K562 (cell line): ENCODE measurements at regions not wholly inside any gene's neighbourhood (a gene's known extent, or its start where the extent isn't known, plus 50 kb on each side); places are given as distances from the start of the nearest gene placed in this dataset.

Source experiments
- CCNT2 ChIP-seq: IDR thresholded peaks from 2 replicates; pipeline ENCODE4 v1.6.1; 2011; ENCODE audit warnings: borderline replicate concordance, low read depth, mild to moderate bottlenecking, moderate library complexity, mixed read lengths, low read length; ENCODE audit not compliant: insufficient read length; ENCODE audit errors: extremely low read depth
- GTF3C2 ChIP-seq: IDR thresholded peaks from 3 replicates; pipeline ENCODE4 v1.6.1; 2011; ENCODE audit warnings: borderline replicate concordance, mild to moderate bottlenecking, moderate library complexity; ENCODE audit not compliant: insufficient read length; ENCODE audit errors: extremely low read depth
- LEF1 ChIP-seq: fragments of 450-650 bp; IDR thresholded peaks from 2 replicates; pipeline ENCODE4 v1.6.1; 2016; ENCODE audit warnings: mild to moderate bottlenecking
- MAFK ChIP-seq: IDR thresholded peaks from 2 replicates; pipeline ENCODE4 v1.6.1; 2011; ENCODE audit warnings: low read length, improper control_type of control experiment
- POLR2H ChIP-seq: IDR thresholded peaks from 2 replicates; pipeline ENCODE4 v1.6.1; 2016; ENCODE audit warnings: missing genetic modification characterization, low read depth, mild to moderate bottlenecking, control low read depth, missing compliant biosample characterization, moderate library complexity
- RBM14 ChIP-seq: fragments of 200-400 bp; formaldehyde crosslinking; IDR thresholded peaks from 2 replicates; pipeline ENCODE4 v1.6.1; 2018; ENCODE audit warnings: low read depth, mild to moderate bottlenecking, low read length, moderate library complexity, borderline replicate concordance; ENCODE audit not compliant: insufficient read depth
- XRCC3 ChIP-seq: fragments of 450-650 bp; IDR thresholded peaks from 2 replicates; pipeline ENCODE4 v1.6.1; 2017; ENCODE audit warnings: mild to moderate bottlenecking, moderate library complexity
- ZNF174 ChIP-seq: fragments of 250-450 bp; sonication (Bioruptor Pico); IDR thresholded peaks from 2 replicates; pipeline ENCODE4 v1.4.0; 2020; ENCODE audit warnings: mild to moderate bottlenecking
- ZNF592 ChIP-seq: fragments of 450-650 bp; IDR thresholded peaks from 2 replicates; pipeline ENCODE4 v1.6.1; 2017; ENCODE audit warnings: antibody characterized with exemption, mild to moderate bottlenecking
- TF ChIP-seq, protein P1 (sequence below), 3 experiments: IDR thresholded peaks in 2 of 3; conservative IDR thresholded peaks in 1 of 3; 2 replicates each; pipeline ENCODE4 v1.5.1; 2011 to 2012; ENCODE audit warnings: low read length in 3 of 3, mild to moderate bottlenecking in 3 of 3, control low read depth in 2 of 3, improper control_type of control experiment in 1 of 3, inconsistent platforms in 1 of 3, low read depth in 1 of 3, mixed read lengths in 1 of 3, moderate library complexity in 1 of 3; ENCODE audit not compliant: insufficient read depth in 2 of 3

DNA sequence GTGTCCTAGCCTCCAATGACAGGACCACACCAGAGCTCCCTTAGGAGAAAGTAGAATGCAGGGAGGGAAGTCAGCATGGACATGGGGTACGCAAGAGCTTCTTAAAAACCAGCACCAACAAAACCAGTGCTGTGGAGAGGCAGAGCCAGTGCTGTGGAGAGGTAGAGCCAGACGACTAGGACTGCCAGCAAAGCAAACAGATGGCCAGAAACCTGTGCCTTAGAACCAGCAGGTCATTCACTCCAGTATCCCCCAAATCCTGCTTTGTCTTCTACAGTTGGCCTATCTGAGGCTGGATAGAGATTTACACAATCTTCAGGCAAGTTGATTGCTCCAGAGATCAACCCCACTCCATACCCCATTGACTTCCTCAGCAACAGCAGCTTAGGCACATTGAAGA lies 459.9 kb upstream of the CAMK1G start:
- TF ChIP-seq, protein P1, sequence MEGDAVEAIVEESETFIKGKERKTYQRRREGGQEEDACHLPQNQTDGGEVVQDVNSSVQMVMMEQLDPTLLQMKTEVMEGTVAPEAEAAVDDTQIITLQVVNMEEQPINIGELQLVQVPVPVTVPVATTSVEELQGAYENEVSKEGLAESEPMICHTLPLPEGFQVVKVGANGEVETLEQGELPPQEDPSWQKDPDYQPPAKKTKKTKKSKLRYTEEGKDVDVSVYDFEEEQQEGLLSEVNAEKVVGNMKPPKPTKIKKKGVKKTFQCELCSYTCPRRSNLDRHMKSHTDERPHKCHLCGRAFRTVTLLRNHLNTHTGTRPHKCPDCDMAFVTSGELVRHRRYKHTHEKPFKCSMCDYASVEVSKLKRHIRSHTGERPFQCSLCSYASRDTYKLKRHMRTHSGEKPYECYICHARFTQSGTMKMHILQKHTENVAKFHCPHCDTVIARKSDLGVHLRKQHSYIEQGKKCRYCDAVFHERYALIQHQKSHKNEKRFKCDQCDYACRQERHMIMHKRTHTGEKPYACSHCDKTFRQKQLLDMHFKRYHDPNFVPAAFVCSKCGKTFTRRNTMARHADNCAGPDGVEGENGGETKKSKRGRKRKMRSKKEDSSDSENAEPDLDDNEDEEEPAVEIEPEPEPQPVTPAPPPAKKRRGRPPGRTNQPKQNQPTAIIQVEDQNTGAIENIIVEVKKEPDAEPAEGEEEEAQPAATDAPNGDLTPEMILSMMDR (IDR thresholded peaks at IDR 0.05 in 2 of 3, conservative IDR thresholded peaks at IDR 0.05 in 1 of 3; ENCODE audit: insufficient read depth in 2 of 3, low read depth in 1 of 3, low read length in 3 of 3), result no peak
- no peak for TF ChIP-seq LEF1
- TF ChIP-seq POLR2H (tag), result no peak
- TF ChIP-seq ZNF592, result no peak
- TF ChIP-seq CCNT2, result no peak
- no peak for TF ChIP-seq ZNF174 (CRISPR knock-in tag)
- no peak for TF ChIP-seq MAFK
- TF ChIP-seq XRCC3, result no peak
- TF ChIP-seq GTF3C2, result no peak
- no peak for TF ChIP-seq RBM14
